Epithelial cell of esophagus (primary cell): ENCODE measurements at regions not wholly inside any gene's neighbourhood (a gene's known extent, or its start where the extent isn't known, plus 50 kb on each side); places are given as distances from the start of the nearest gene placed in this dataset.
A peak's percentile ranks its signal among the peaks of the same experiment; 100 is the strongest.

Experiments used
- DNase-seq: peaks from one replicate; pipeline ENCODE4 v3.0.0; 2010; ENCODE audit warnings: low read depth
- H3K4me3 ChIP-seq: 2 replicates; pipeline ENCODE4 v1.5.1; 2011; ENCODE audit warnings: mild to moderate bottlenecking, low read length, control low read depth
- TF ChIP-seq, protein P1 (sequence below): IDR thresholded peaks from 2 replicates; pipeline ENCODE4 v1.5.1; 2011; ENCODE audit warnings: low read depth, mild to moderate bottlenecking, low read length, control low read depth, inconsistent platforms; ENCODE audit not compliant: insufficient read depth; ENCODE audit errors: missing control alignments

GRCh38 chr18:41758534-41758933 lies 196.5 kb upstream of the PIK3C3 start:
- no peak overlapping the region for H3K4me3 ChIP-seq
- TF ChIP-seq, protein P1, sequence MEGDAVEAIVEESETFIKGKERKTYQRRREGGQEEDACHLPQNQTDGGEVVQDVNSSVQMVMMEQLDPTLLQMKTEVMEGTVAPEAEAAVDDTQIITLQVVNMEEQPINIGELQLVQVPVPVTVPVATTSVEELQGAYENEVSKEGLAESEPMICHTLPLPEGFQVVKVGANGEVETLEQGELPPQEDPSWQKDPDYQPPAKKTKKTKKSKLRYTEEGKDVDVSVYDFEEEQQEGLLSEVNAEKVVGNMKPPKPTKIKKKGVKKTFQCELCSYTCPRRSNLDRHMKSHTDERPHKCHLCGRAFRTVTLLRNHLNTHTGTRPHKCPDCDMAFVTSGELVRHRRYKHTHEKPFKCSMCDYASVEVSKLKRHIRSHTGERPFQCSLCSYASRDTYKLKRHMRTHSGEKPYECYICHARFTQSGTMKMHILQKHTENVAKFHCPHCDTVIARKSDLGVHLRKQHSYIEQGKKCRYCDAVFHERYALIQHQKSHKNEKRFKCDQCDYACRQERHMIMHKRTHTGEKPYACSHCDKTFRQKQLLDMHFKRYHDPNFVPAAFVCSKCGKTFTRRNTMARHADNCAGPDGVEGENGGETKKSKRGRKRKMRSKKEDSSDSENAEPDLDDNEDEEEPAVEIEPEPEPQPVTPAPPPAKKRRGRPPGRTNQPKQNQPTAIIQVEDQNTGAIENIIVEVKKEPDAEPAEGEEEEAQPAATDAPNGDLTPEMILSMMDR: no peak

DNA sequence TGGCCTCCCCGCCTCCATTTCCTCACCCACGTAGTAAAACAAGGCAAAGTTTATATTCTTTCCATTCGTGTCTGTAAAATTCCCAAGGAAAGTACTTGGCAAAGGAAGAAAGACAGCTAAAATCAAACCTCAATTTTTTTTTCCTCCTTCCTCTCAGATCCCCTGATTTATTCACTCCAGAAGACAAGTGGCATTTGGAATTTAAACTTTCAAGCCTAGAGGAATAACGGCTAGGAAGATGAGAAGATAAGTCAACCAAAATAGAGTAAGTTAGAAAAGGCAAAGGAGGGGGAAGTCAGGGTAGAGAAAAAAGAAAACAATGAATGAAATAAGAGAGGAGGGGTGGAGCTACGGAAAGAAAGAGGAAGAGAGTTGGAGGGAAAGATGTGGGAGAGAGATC lies 198.9 kb upstream of the PIK3C3 start:
- TF ChIP-seq, protein P1: no peak
- no peak for DNase-seq
- H3K4me3 ChIP-seq: no peak overlapping the region

More at GRCh38 chr18:41758534-41758933, 196.5 kb upstream of the PIK3C3 start:
- no peak for DNase-seq

- no peak for DNase-seq
- no peak overlapping the region for H3K4me3 ChIP-seq
- TF ChIP-seq, protein P1: no peak
Observed at GRCh38 chr18:41754332-41754731, 200.7 kb upstream of the PIK3C3 start.

DNA sequence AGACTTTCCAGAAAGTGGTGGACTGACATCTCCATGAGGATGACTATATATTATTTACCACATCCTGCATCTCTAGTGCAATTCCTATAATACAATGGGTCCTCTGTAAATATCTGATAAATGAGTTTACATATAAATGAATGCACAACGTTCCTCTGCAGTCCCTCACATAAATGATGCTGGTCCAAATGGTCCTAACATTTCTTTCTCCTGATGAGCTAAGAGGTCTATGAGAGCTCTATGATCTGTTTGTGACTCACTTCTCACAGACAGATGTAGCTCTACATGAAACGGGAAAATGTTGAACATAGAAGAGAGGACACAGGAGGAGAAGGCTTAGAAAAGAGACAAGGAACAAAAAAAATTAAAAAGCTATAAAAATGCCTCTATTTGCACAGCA lies 201.2 kb upstream of the PIK3C3 start:
- no peak overlapping the region for H3K4me3 ChIP-seq
- TF ChIP-seq, protein P1: no peak
- peak; percentile 49 for DNase-seq

GRCh38 chr18:41752826-41753225 lies 202.2 kb upstream of the PIK3C3 start:
- TF ChIP-seq, protein P1: no peak
- DNase-seq: peak; percentile 62
- H3K4me3 ChIP-seq: no peak overlapping the region

DNA sequence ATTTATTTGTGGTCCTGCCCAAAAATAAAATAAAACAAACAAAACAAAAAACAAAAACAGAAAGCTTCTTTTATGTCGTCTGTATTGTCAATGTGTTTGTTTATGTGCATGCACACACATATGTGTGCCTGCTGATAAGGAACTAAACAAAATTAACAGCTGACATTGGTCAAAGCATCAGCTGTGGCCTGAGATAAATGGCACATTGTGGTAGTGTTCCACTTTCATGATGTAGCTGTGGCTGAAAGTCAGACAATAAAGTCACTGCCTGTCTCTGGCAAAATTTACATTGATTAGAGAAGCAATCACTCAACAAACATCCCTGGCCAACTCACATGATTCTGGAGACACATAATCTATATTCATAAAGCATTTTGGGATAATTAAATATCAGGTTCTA lies 203.4 kb upstream of the PIK3C3 start:
- no peak for DNase-seq
- H3K4me3 ChIP-seq: no peak overlapping the region
- TF ChIP-seq, protein P1: no peak

GRCh38 chr18:41751161-41751560 lies 203.9 kb upstream of the PIK3C3 start:
- H3K4me3 ChIP-seq: no peak overlapping the region
- TF ChIP-seq, protein P1: no peak
- DNase-seq: peak; percentile 71
